ENCODE measurements at regions not wholly inside any gene's neighbourhood (a gene's known extent, or its start where the extent isn't known, plus 50 kb on each side); places are given as distances from the start of the nearest gene placed in this dataset.
A peak's percentile ranks its signal among the peaks of the same experiment; 100 is the strongest.

GRCh38 chr4:38565271-38566199, 98.5 kb upstream of the KLF3 start:
- Histone ChIP-seq H3K4me3 (ENCODE audit: low read length) (no peak overlapping the region), H3K4me2 (ENCODE audit: low read length) (peak overlapping the region; percentile 1), H3K27me3 (ENCODE audit: control insufficient read depth, insufficient read depth, low read length) (no peaks in the 10 kb centered on the region), H3K9me3 (replicated peaks; ENCODE audit: low read length) (no peaks in the 10 kb centered on the region), H3K4me1 (ENCODE audit: control insufficient read depth, insufficient read depth, low read length) (peaks cover 12% of the 10 kb centered on the region), H3K36me3 (ENCODE audit: insufficient read depth, low read length) (no peaks in the 10 kb centered on the region), H3K9ac (ENCODE audit: low read depth, low read length) (no peak overlapping the region)

DNA sequence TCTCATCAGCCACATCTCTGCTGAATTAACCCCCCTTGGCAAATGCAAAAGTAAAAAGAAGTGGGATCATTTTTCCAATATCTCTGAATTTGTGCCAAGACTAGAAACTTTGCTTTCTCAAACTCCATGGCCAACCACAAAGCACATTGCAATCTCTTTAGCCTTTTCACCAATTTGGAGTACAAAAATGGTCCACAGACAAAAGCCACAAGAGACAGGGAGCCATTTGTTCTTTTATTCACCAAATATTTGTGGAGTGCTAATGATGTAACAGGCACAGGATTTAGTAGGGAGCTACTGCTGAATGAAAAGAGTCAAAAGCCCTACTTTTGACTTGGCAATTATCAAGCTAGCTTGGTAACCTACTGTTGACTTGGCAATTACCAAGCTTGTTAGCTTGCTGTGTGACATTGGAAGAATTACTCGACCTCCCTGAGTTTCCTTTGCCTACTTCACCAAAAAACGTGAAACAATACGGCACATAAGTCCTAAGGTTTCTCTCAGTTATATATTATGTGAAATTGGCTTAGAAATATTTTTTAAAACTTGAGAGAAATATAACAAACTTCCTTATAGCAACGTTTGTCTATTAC, 97.1 kb upstream of the KLF3 start:
- no peak overlapping the region for H3K4me3 ChIP-seq (ENCODE audit: low read length)

DNA sequence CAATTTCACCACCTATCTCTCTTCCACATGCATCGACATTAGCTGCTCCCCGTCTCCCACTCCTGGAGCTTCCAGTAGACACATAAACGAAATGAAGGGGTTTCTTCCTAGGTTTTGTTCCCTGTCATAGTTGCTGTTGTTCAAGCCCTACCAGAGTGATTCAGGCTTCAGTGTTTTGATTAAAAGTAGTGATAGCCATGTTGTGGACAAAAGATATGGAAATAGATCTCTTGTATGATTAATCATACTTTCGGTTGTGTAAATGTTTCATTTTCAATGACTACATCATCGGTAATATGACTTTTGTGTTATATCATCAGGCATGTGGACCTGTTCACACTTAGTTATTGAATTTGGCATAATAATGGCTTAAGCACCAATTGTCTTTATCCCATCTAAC, 96.5 kb upstream of the KLF3 start:
- H3K4me1 ChIP-seq (ENCODE audit: control insufficient read depth, insufficient read depth, low read length): peaks cover 12% of the 10 kb centered on the region
- H3K36me3 ChIP-seq (ENCODE audit: insufficient read depth, low read length): no peaks in the 10 kb centered on the region
- H3K9me3 ChIP-seq (replicated peaks; ENCODE audit: low read length): no peaks in the 10 kb centered on the region
- no peak overlapping the region for H3K4me2 ChIP-seq (ENCODE audit: low read length)
- H3K4me3 ChIP-seq (ENCODE audit: low read length): no peak overlapping the region
- no peak overlapping the region for H3K9ac ChIP-seq (ENCODE audit: low read depth, low read length)
- no peaks in the 10 kb centered on the region for H3K27me3 ChIP-seq (ENCODE audit: control insufficient read depth, insufficient read depth, low read length)

More for the DNA sequence above, 97.1 kb upstream of the KLF3 start:
- Histone ChIP-seq H3K27me3 (ENCODE audit: control insufficient read depth, insufficient read depth, low read length) (no peaks in the 10 kb centered on the region), H3K9me3 (replicated peaks; ENCODE audit: low read length) (no peaks in the 10 kb centered on the region), H3K4me1 (ENCODE audit: control insufficient read depth, insufficient read depth, low read length) (peaks cover 12% of the 10 kb centered on the region), H3K9ac (ENCODE audit: low read depth, low read length) (no peak overlapping the region), H3K36me3 (ENCODE audit: insufficient read depth, low read length) (no peaks in the 10 kb centered on the region), H3K4me2 (ENCODE audit: low read length) (no peak overlapping the region)

DNA sequence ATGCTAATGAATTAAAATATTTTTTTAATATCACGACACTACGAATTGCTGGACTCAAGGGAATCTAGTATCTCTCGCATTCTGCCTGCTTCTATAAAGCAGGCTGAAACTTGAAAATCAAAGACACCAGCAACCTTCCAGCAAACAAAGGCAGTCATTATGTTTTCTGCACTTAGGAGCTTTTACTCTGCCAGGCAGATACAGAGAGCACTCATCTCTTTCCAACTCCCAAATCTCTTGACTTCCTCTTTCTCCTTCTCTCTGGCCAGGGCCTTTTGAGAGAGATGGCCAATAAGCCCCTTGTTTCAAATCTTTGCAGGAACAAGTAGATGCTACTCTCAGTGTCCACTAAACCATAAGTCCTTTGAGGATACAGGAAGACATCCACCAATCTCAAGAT, 95.2 kb upstream of the KLF3 start:
- Histone ChIP-seq H3K27me3 (ENCODE audit: control insufficient read depth, insufficient read depth, low read length) (no peaks in the 10 kb centered on the region), H3K4me1 (ENCODE audit: control insufficient read depth, insufficient read depth, low read length) (peaks cover 12% of the 10 kb centered on the region), H3K4me2 (ENCODE audit: low read length) (no peak overlapping the region), H3K9me3 (replicated peaks; ENCODE audit: low read length) (no peaks in the 10 kb centered on the region), H3K9ac (ENCODE audit: low read depth, low read length) (no peak overlapping the region), H3K4me3 (ENCODE audit: low read length) (no peak overlapping the region), H3K36me3 (ENCODE audit: insufficient read depth, low read length) (no peaks in the 10 kb centered on the region)

DNA sequence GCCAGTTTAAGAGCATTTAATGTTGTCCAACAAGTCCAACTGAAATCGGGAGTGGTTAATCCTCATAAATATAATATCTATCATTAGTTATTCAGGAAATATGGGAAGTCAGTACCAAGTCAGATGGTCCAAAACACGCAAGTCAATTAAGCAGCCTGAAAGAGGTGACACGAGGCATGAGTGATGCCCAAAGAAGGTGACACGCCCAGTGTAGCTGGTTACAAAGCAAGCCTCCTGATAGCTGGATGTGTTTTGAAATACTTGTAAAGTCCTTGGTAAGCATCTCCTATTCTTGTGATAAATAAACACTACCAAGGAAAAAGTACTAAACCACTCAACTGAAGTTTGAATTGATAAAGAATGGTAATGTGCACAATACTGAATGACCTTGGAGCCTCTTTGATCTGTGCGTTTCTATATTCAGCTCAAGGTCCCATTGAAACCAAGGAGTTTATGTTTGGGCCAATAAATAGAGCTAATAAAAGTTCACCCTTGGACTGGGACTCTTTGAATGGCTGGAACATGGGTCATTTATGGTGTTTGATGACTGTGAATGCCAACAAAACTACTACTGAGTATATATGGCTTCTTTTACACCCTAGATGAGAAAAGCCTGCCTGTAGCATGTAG, 93.2 kb upstream of the KLF3 start:
- Histone ChIP-seq H3K4me2 (ENCODE audit: low read length) (no peak overlapping the region), H3K4me1 (ENCODE audit: control insufficient read depth, insufficient read depth, low read length) (peaks cover 13% of the 10 kb centered on the region), H3K36me3 (ENCODE audit: insufficient read depth, low read length) (no peaks in the 10 kb centered on the region), H3K27me3 (ENCODE audit: control insufficient read depth, insufficient read depth, low read length) (no peaks in the 10 kb centered on the region), H3K9ac (ENCODE audit: low read depth, low read length) (no peak overlapping the region), H3K9me3 (replicated peaks; ENCODE audit: low read length) (no peaks in the 10 kb centered on the region), H3K4me3 (ENCODE audit: low read length) (no peak overlapping the region)

DNA sequence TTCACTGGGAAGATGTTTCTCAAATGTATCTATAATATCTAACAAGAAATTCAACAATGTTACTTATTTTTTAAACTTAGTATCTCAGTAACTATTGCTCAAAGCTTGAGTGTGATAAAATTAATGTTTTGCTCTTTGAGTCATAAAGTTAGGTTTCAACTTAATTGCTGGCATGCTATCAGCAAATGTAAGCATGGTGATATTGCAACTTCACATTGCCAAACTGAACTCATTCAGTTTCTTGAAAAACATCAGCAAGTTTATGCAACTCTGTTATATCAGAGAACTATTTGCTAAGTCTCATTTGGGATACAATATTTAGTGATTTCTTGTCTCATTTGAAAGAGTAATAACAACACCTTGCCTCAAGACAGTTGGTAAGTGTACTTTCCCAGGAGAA, 91.2 kb upstream of the KLF3 start:
- H3K9me3 ChIP-seq (replicated peaks; ENCODE audit: low read length): no peaks in the 10 kb centered on the region
- no peak overlapping the region for H3K9ac ChIP-seq (ENCODE audit: low read depth, low read length)
- H3K36me3 ChIP-seq (ENCODE audit: insufficient read depth, low read length): no peaks in the 10 kb centered on the region
- H3K4me3 ChIP-seq (ENCODE audit: low read length): no peak overlapping the region
- H3K4me2 ChIP-seq (ENCODE audit: low read length): no peak overlapping the region
- no peaks in the 10 kb centered on the region for H3K27me3 ChIP-seq (ENCODE audit: control insufficient read depth, insufficient read depth, low read length)
- peaks cover 11% of the 10 kb centered on the region for H3K4me1 ChIP-seq (ENCODE audit: control insufficient read depth, insufficient read depth, low read length)

- Histone ChIP-seq H3K4me2 (ENCODE audit: low read length) (peak overlapping the region; percentile 66), H3K4me3 (ENCODE audit: low read length) (peak overlapping the region; percentile 38), H3K9me3 (replicated peaks; ENCODE audit: low read length) (no peaks in the 10 kb centered on the region), H3K9ac (ENCODE audit: low read depth, low read length) (no peak overlapping the region), H3K27me3 (ENCODE audit: control insufficient read depth, insufficient read depth, low read length) (no peaks in the 10 kb centered on the region), H3K36me3 (ENCODE audit: insufficient read depth, low read length) (no peaks in the 10 kb centered on the region), H3K4me1 (ENCODE audit: control insufficient read depth, insufficient read depth, low read length) (peaks cover 11% of the 10 kb centered on the region)
These were observed 89.3 kb upstream of the KLF3 start for GRCh38 chr4:38574559-38575333.

- Histone ChIP-seq H3K4me2 (ENCODE audit: low read length) (no peak overlapping the region), H3K27me3 (ENCODE audit: control insufficient read depth, insufficient read depth, low read length) (no peaks in the 10 kb centered on the region), H3K4me3 (ENCODE audit: low read length) (no peak overlapping the region), H3K9ac (ENCODE audit: low read depth, low read length) (no peak overlapping the region), H3K9me3 (replicated peaks; ENCODE audit: low read length) (no peaks in the 10 kb centered on the region), H3K4me1 (ENCODE audit: control insufficient read depth, insufficient read depth, low read length) (peaks cover 11% of the 10 kb centered on the region), H3K36me3 (ENCODE audit: insufficient read depth, low read length) (no peaks in the 10 kb centered on the region)
These were observed 87.2 kb upstream of the KLF3 start for GRCh38 chr4:38576767-38577166.

GRCh38 chr4:38577462-38577861, 86.5 kb upstream of the KLF3 start:
- H3K9me3 ChIP-seq (replicated peaks; ENCODE audit: low read length): no peaks in the 10 kb centered on the region
- no peaks in the 10 kb centered on the region for H3K27me3 ChIP-seq (ENCODE audit: control insufficient read depth, insufficient read depth, low read length)
- H3K9ac ChIP-seq (ENCODE audit: low read depth, low read length): no peak overlapping the region
- no peak overlapping the region for H3K4me3 ChIP-seq (ENCODE audit: low read length)
- H3K4me2 ChIP-seq (ENCODE audit: low read length): no peak overlapping the region
- peaks cover 11% of the 10 kb centered on the region for H3K4me1 ChIP-seq (ENCODE audit: control insufficient read depth, insufficient read depth, low read length)
- no peaks in the 10 kb centered on the region for H3K36me3 ChIP-seq (ENCODE audit: insufficient read depth, low read length)

GRCh38 chr4:38581426-38582106, 82.4 kb upstream of the KLF3 start:
- H3K27me3 ChIP-seq (ENCODE audit: control insufficient read depth, insufficient read depth, low read length): no peaks in the 10 kb centered on the region
- H3K9ac ChIP-seq (ENCODE audit: low read depth, low read length): no peak overlapping the region
- H3K4me1 ChIP-seq (ENCODE audit: control insufficient read depth, insufficient read depth, low read length): no peaks in the 10 kb centered on the region
- H3K36me3 ChIP-seq (ENCODE audit: insufficient read depth, low read length): no peaks in the 10 kb centered on the region
- H3K4me2 ChIP-seq (ENCODE audit: low read length): no peak overlapping the region
- no peaks in the 10 kb centered on the region for H3K9me3 ChIP-seq (replicated peaks; ENCODE audit: low read length)
- H3K4me3 ChIP-seq (ENCODE audit: low read length): no peak overlapping the region

- no peaks in the 10 kb centered on the region for H3K4me1 ChIP-seq (ENCODE audit: control insufficient read depth, insufficient read depth, low read length)
- no peak overlapping the region for H3K4me3 ChIP-seq (ENCODE audit: low read length)
- no peaks in the 10 kb centered on the region for H3K36me3 ChIP-seq (ENCODE audit: insufficient read depth, low read length)
- H3K27me3 ChIP-seq (ENCODE audit: control insufficient read depth, insufficient read depth, low read length): no peaks in the 10 kb centered on the region
- no peaks in the 10 kb centered on the region for H3K9me3 ChIP-seq (replicated peaks; ENCODE audit: low read length)
- H3K9ac ChIP-seq (ENCODE audit: low read depth, low read length): no peak overlapping the region
- H3K4me2 ChIP-seq (ENCODE audit: low read length): no peak overlapping the region
These were observed 81.6 kb upstream of the KLF3 start for GRCh38 chr4:38582445-38582844.
